SK-N-SH (cell line): ENCODE measurements at regions not wholly inside any gene's neighbourhood (a gene's known extent, or its start where the extent isn't known, plus 50 kb on each side); places are given as distances from the start of the nearest gene placed in this dataset.

ENCODE experiments used
- CTCF ChIA-PET: fragments of 300-600, 350-600 bp; formaldehyde crosslinking; extraction: SDS; loops from one replicate; lab custom pipeline; 2021; lab: Yijun Ruan, JAX
- POLR2A ChIA-PET: fragments of 350-600 bp; sonication (Branson Sonifier 250); formaldehyde crosslinking; extraction: SDS; loops from one replicate; lab custom pipeline; 2020; ENCODE audit warnings: antibody characterized with exemption, inconsistent platforms; lab: Yijun Ruan, JAX
- DNase-seq: peaks from one replicate; pipeline ENCODE4 v3.0.0; 2012
- H2AFZ ChIP-seq: fragments of 200-600 bp; sonication (generic); 2 replicates; pipeline ENCODE4 v1.8.1; 2016; ENCODE audit warnings: antibody characterized with exemption, mild to moderate bottlenecking, low read depth
- H3F3A ChIP-seq: fragments of 200-600 bp; sonication (generic); replicated peaks from 2 replicates; pipeline ENCODE3; 2016; ENCODE audit warnings: antibody characterized with exemption, mild to moderate bottlenecking; ENCODE audit not compliant: insufficient read depth
- H3K27ac ChIP-seq, 2 experiments: fragments of 200-500 bp in 1 of 2; fragments of 200-600 bp in 1 of 2; sonication (Bioruptor generic) in 1 of 2; sonication (generic), shearing (Covaris generic) in 1 of 2; 2 replicates each; pipeline versions ENCODE4 v1.5.1 to v1.6.1; 2014 to 2016; ENCODE audit warnings: low read depth in 2 of 2, inconsistent platforms in 1 of 2, low read length in 1 of 2, mild to moderate bottlenecking in 1 of 2, mixed read lengths in 1 of 2
- H3K27me3 ChIP-seq: fragments of 200-600 bp; sonication (generic), shearing (Covaris generic); 2 replicates; pipeline ENCODE4 v1.6.1; 2016; ENCODE audit warnings: mixed run types; ENCODE audit not compliant: insufficient read depth
- H3K36me3 ChIP-seq, 2 experiments: fragments of 200-500 bp in 1 of 2; fragments of 200-600 bp in 1 of 2; sonication (Bioruptor generic) in 1 of 2; sonication (generic) in 1 of 2; replicated peaks in 1 of 2; 2 replicates each; pipeline versions ENCODE3 to v1.5.1; 2014 to 2016; ENCODE audit warnings: low read length in 1 of 2, mild to moderate bottlenecking in 1 of 2; ENCODE audit not compliant: insufficient read depth in 2 of 2, control insufficient read depth in 1 of 2
- H3K4me1 ChIP-seq, 2 experiments: fragments of 200-500 bp in 1 of 2; fragments of 200-600 bp in 1 of 2; sonication (Bioruptor generic) in 1 of 2; sonication (generic), shearing (Covaris generic) in 1 of 2; 2 replicates each; pipeline versions ENCODE4 v1.5.1 to v1.6.1; 2014 to 2016; ENCODE audit warnings: low read depth in 1 of 2, low read length in 1 of 2, mixed run types in 1 of 2; ENCODE audit not compliant: insufficient read depth in 2 of 2, control insufficient read depth in 1 of 2
- H3K4me2 ChIP-seq: fragments of 200-600 bp; sonication (generic), shearing (Covaris generic); 2 replicates; pipeline ENCODE4 v1.6.1; 2017; ENCODE audit warnings: mixed run types
- H3K4me3 ChIP-seq, 2 experiments: fragments of 200-500 bp in 1 of 2; fragments of 200-600 bp in 1 of 2; sonication (Bioruptor generic) in 1 of 2; sonication (generic), shearing (Covaris generic) in 1 of 2; 2 replicates each; pipeline versions ENCODE4 v1.5.1 to v1.8.1; 2014 to 2016; ENCODE audit warnings: low read depth in 2 of 2, inconsistent platforms in 1 of 2, low read length in 1 of 2, mild to moderate bottlenecking in 1 of 2, mixed read lengths in 1 of 2, moderate library complexity in 1 of 2
- H3K79me2 ChIP-seq: fragments of 200-600 bp; sonication (generic); 2 replicates; pipeline ENCODE4 v1.8.1; 2017; ENCODE audit warnings: mild to moderate bottlenecking; ENCODE audit not compliant: insufficient read depth
- H3K9ac ChIP-seq: fragments of 200-600 bp; sonication (generic); 2 replicates; pipeline ENCODE4 v1.6.1; 2017; ENCODE audit warnings: mixed run types
- H3K9me2 ChIP-seq: fragments of 200-600 bp; sonication (generic); 2 replicates; pipeline ENCODE4 v1.6.1; 2017; ENCODE audit warnings: mixed run types
- H3K9me3 ChIP-seq: fragments of 200-600 bp; sonication (generic); 2 replicates; pipeline ENCODE4 v1.6.1; 2017; ENCODE audit warnings: mixed run types, mild to moderate bottlenecking, moderate library complexity
- H4K20me1 ChIP-seq: fragments of 200-600 bp; sonication (generic); 2 replicates; pipeline ENCODE4 v1.6.1; 2017; ENCODE audit warnings: mild to moderate bottlenecking, mixed run types; ENCODE audit not compliant: insufficient read depth
- EP300 ChIP-seq, 2 experiments: IDR thresholded peaks; 2 replicates each; pipeline versions ENCODE4 v1.4.0 to v1.6.1; 2012; ENCODE audit warnings: borderline replicate concordance in 1 of 2, low read depth in 1 of 2, low read length in 1 of 2
- EZH2phosphoT487 ChIP-seq: fragments of 200-600 bp; sonication (generic); IDR thresholded peaks from 2 replicates; pipeline ENCODE4 v1.6.1; 2017; ENCODE audit warnings: low read depth, mixed run types, mild to moderate bottlenecking, antibody characterized with exemption, moderate library complexity, borderline replicate concordance
- FOXJ3 ChIP-seq: sonication (generic); formaldehyde crosslinking; IDR thresholded peaks from 2 replicates; pipeline ENCODE4 v1.5.1; 2020; ENCODE audit warnings: mild to moderate bottlenecking, missing genetic modification reagents
- JUND ChIP-seq: IDR thresholded peaks from 2 replicates; pipeline ENCODE4 v1.4.0; 2012
- MEF2A ChIP-seq: IDR thresholded peaks from 2 replicates; pipeline ENCODE4 v1.4.0; 2012; ENCODE audit warnings: low read depth, borderline replicate concordance
- MXI1 ChIP-seq: IDR thresholded peaks from 2 replicates; pipeline ENCODE4 v1.6.1; 2012; ENCODE audit warnings: mild to moderate bottlenecking, low read depth, low read length, improper control_type of control experiment
- NRF1 ChIP-seq: IDR thresholded peaks from 2 replicates; pipeline ENCODE4 v1.6.1; 2012; ENCODE audit warnings: low read depth, mild to moderate bottlenecking, low read length
- RFX5 ChIP-seq: IDR thresholded peaks from 2 replicates; pipeline ENCODE4 v1.6.1; 2012; ENCODE audit warnings: mild to moderate bottlenecking, improper control_type of control experiment, low read length
- SMC3 ChIP-seq: IDR thresholded peaks from 2 replicates; pipeline ENCODE4 v1.6.1; 2012; ENCODE audit warnings: low read depth, low read length, improper control_type of control experiment
- TAF1 ChIP-seq: IDR thresholded peaks from 2 replicates; pipeline ENCODE4 v1.6.1; 2012; ENCODE audit warnings: low read depth, mild to moderate bottlenecking, low read length, moderate library complexity, borderline replicate concordance
- TEAD4 ChIP-seq: IDR thresholded peaks from 2 replicates; pipeline ENCODE4 v1.4.0; 2012; ENCODE audit warnings: mild to moderate bottlenecking, borderline replicate concordance; ENCODE audit not compliant: insufficient read depth
- WGBS: methylation state at CpG from one replicate; pipeline ENCODE4 v1.1.6; 2017; ENCODE audit warnings: low lambda C conversion rate; 5-methylcytosine and 5-hydroxymethylcytosine counted together
- TF ChIP-seq, protein P1 (sequence below): fragments of 150-350 bp; IDR thresholded peaks from 2 replicates; pipeline ENCODE4 v1.6.1; 2017; ENCODE audit warnings: antibody characterized with exemption, low read length, low read depth, borderline replicate concordance
- TF ChIP-seq, protein P2 (sequence below): IDR thresholded peaks from 2 replicates; pipeline ENCODE4 v1.4.0; 2012; ENCODE audit warnings: low read depth, borderline replicate concordance
- TF ChIP-seq, protein P3 (sequence below): fragments of 200-600 bp; sonication (generic); IDR thresholded peaks from 2 replicates; pipeline ENCODE4 v1.6.1; 2017; ENCODE audit warnings: antibody characterized with exemption, mild to moderate bottlenecking, moderate library complexity

DNA sequence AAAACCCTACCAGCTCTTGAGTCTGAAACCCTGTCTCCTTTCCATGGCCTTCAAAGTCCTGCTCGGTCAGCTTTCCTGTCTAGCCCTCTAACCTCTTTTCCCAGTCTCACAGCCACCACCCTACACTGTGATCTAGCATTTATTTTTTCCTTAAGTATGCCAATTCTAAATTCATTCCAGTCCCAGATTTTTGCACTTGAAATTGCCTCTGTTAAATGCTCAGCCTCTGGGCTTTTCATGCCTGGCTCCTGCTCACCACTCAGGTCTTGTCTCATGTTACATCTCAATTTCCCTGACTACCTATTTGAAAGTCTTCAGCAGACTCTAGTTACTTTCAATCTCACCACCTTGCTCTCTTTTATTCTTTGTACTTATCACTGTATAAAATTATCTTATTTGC is 176.2 kb downstream of the ADGRL4 start:
- no peaks in the 10 kb centered on the region for H3K27me3 ChIP-seq
- H3K4me3 ChIP-seq = no peak overlapping the region
- H3K9ac ChIP-seq = no peak overlapping the region
- no peaks in the 10 kb centered on the region for H3K36me3 ChIP-seq
- no peak overlapping the region for H3K4me2 ChIP-seq
- H3K27ac ChIP-seq = peak overlapping the region in 1 of 2 experiments; percentile 60; a peak in 2 of 4 replicates
- TF ChIP-seq SMC3 (no peak), MXI1 (no peak), JUND (no peak), EZH2phosphoT487 (no peak), RFX5 (no peak), TAF1 (no peak), EP300 (IDR thresholded peaks at IDR 0.05; ENCODE audit: borderline replicate concordance in 1 of 2, low read depth in 1 of 2, low read length in 1 of 2) (no peak), TEAD4 (no peak), MEF2A (no peak), FOXJ3 (CRISPR knock-in tag) (no peak), NRF1 (no peak)
- TF ChIP-seq, protein P1, sequence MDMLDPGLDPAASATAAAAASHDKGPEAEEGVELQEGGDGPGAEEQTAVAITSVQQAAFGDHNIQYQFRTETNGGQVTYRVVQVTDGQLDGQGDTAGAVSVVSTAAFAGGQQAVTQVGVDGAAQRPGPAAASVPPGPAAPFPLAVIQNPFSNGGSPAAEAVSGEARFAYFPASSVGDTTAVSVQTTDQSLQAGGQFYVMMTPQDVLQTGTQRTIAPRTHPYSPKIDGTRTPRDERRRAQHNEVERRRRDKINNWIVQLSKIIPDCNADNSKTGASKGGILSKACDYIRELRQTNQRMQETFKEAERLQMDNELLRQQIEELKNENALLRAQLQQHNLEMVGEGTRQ = no peak
- TF ChIP-seq, protein P2, sequence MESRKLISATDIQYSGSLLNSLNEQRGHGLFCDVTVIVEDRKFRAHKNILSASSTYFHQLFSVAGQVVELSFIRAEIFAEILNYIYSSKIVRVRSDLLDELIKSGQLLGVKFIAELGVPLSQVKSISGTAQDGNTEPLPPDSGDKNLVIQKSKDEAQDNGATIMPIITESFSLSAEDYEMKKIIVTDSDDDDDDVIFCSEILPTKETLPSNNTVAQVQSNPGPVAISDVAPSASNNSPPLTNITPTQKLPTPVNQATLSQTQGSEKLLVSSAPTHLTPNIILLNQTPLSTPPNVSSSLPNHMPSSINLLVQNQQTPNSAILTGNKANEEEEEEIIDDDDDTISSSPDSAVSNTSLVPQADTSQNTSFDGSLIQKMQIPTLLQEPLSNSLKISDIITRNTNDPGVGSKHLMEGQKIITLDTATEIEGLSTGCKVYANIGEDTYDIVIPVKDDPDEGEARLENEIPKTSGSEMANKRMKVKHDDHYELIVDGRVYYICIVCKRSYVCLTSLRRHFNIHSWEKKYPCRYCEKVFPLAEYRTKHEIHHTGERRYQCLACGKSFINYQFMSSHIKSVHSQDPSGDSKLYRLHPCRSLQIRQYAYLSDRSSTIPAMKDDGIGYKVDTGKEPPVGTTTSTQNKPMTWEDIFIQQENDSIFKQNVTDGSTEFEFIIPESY = no peak
- TF ChIP-seq, protein P3, sequence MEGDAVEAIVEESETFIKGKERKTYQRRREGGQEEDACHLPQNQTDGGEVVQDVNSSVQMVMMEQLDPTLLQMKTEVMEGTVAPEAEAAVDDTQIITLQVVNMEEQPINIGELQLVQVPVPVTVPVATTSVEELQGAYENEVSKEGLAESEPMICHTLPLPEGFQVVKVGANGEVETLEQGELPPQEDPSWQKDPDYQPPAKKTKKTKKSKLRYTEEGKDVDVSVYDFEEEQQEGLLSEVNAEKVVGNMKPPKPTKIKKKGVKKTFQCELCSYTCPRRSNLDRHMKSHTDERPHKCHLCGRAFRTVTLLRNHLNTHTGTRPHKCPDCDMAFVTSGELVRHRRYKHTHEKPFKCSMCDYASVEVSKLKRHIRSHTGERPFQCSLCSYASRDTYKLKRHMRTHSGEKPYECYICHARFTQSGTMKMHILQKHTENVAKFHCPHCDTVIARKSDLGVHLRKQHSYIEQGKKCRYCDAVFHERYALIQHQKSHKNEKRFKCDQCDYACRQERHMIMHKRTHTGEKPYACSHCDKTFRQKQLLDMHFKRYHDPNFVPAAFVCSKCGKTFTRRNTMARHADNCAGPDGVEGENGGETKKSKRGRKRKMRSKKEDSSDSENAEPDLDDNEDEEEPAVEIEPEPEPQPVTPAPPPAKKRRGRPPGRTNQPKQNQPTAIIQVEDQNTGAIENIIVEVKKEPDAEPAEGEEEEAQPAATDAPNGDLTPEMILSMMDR = no peak
- no peaks in the 10 kb centered on the region for H3K79me2 ChIP-seq
- peaks cover 36% of the 10 kb centered on the region for H3F3A ChIP-seq
- H2AFZ ChIP-seq = no peak overlapping the region
- no peaks in the 10 kb centered on the region for H3K9me2 ChIP-seq
- ChIA-PET CTCF (no interaction called here), POLR2A (no interaction called here)
- H3K4me1 ChIP-seq = peaks cover 0 to 36% of the 10 kb centered on the region in 2 experiments
- DNase-seq = no peak
- 38% methylated on average over 1 of the region's 1 CpG for WGBS
- H3K9me3 ChIP-seq = no peaks in the 10 kb centered on the region
- H4K20me1 ChIP-seq = no peaks in the 10 kb centered on the region
